Muscle of leg (tissue), 3 donors: ENCODE measurements at regions not wholly inside any gene's neighbourhood (a gene's known extent, or its start where the extent isn't known, plus 50 kb on each side); places are given as distances from the start of the nearest gene placed in this dataset.

Experiments
- DNase-seq: peaks from one replicate; pipeline ENCODE4 v3.0.0; 2013
- H3K27ac ChIP-seq: one replicate; pipeline ENCODE4 v1.5.1; 2013; ENCODE audit warnings: mild to moderate bottlenecking, low read length, control low read depth
- H3K27me3 ChIP-seq: one replicate; pipeline ENCODE4 v1.6.1; 2013; ENCODE audit warnings: low read length; ENCODE audit not compliant: control insufficient read depth, insufficient read depth
- H3K36me3 ChIP-seq: one replicate; pipeline ENCODE4 v1.6.1; 2013; ENCODE audit warnings: low read length; ENCODE audit not compliant: control insufficient read depth, insufficient read depth
- H3K4me1 ChIP-seq: one replicate; pipeline ENCODE4 v1.6.1; 2013; ENCODE audit warnings: low read length; ENCODE audit not compliant: control insufficient read depth, insufficient read depth
- H3K4me3 ChIP-seq: one replicate; pipeline ENCODE4 v1.5.1; 2013; ENCODE audit warnings: low read length, control low read depth
- H3K9me3 ChIP-seq: replicated peaks from 2 replicates; pipeline ENCODE4 v1.6.1; 2013; ENCODE audit warnings: low read depth, low read length; ENCODE audit not compliant: control insufficient read depth
- WGBS: methylation state at CpG from one replicate; pipeline ENCODE4 v1.1.5; 2013; ENCODE audit warnings: missing lambda C conversion rate; ENCODE audit not compliant: insufficient coverage; 5-methylcytosine and 5-hydroxymethylcytosine counted together

DNA sequence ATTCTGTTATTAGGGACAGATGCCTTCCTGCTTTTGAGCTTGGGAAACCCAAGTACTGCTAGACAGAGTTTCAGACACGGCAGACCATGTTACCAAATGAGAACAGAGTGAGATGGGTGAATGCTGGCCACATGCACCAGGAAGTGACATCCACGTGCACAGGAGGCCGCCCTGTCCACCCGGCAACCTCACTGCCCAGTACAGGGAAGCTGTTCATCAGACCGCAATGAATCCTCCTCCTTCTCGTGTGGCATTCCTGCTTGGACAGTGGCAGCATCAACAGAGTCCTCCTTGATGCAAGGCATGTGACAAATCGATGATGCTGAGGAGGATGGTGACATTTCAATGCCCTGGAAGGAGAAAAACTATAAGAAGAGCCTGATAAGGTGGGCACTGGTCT lies 191.0 kb upstream of the SOX1 start:
- Histone ChIP-seq H3K4me3 (no peak overlapping the region), H3K27ac (no peak overlapping the region), H3K36me3 (no peaks in the 10 kb centered on the region), H3K9me3 (no peaks in the 10 kb centered on the region), H3K27me3 (peaks cover 20% of the 10 kb centered on the region), H3K4me1 (no peaks in the 10 kb centered on the region)
- no peak for DNase-seq
- 77% methylated on average over 4 of the region's 7 CpGs for WGBS

DNA sequence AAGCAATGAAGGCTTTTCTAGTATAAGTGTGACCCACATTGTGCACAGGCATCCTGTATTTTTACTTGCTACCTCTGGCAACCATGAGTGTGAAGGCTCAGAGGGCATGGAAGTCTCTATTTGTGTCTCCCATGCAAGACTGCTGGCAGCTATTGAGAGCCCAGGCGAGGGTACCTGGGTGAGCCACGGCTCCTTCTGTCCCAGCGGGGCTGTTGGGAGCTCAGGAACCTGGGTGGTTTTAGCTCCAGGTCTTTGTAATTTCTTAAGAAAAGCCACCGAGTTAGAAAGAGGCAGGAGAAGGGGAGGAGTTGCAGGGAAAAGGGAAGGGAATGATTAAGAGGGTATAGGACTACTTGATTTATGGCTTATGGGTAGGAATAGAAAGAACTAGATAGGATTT lies 190.4 kb upstream of the SOX1 start:
- peaks cover 18% of the 10 kb centered on the region for H3K27me3 ChIP-seq
- H3K36me3 ChIP-seq: no peaks in the 10 kb centered on the region
- no peaks in the 10 kb centered on the region for H3K9me3 ChIP-seq
- no peaks in the 10 kb centered on the region for H3K4me1 ChIP-seq
- no peak overlapping the region for H3K27ac ChIP-seq
- WGBS: 68% methylated on average over 3 of the region's 4 CpGs
- no peak overlapping the region for H3K4me3 ChIP-seq
- DNase-seq: no peak

DNA sequence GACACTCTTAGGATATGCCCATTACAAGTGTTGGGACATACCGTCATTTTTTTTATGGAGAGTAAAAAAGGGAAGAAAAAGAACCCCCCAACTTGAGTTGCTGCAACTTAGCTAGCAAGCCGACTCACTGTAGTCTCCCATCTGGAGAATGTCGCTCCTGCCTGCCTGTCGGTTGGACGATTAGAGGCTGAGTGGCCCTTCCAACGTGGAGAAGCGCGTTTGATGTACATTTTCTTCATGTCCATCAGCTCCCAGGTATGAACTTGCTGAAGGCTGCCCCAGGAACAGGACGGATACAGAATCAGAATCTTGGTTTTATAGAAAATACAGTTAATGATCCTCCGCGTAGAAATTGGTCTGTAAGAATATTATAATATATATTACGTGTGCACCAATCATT lies 189.0 kb upstream of the SOX1 start:
- H3K4me1 ChIP-seq: no peaks in the 10 kb centered on the region
- WGBS: 73% methylated on average over 8 of the region's 12 CpGs
- no peaks in the 10 kb centered on the region for H3K9me3 ChIP-seq
- no peak for DNase-seq
- peaks cover 11% of the 10 kb centered on the region for H3K27me3 ChIP-seq
- no peak overlapping the region for H3K4me3 ChIP-seq
- no peak overlapping the region for H3K27ac ChIP-seq
- no peaks in the 10 kb centered on the region for H3K36me3 ChIP-seq

- H3K9me3 ChIP-seq: no peaks in the 10 kb centered on the region
- 72% methylated on average over 5 of the region's 5 CpGs for WGBS
- DNase-seq: no peak
- H3K4me3 ChIP-seq: no peak overlapping the region
- H3K4me1 ChIP-seq: no peaks in the 10 kb centered on the region
- no peak overlapping the region for H3K27ac ChIP-seq
- peaks cover 9% of the 10 kb centered on the region for H3K27me3 ChIP-seq
- no peaks in the 10 kb centered on the region for H3K36me3 ChIP-seq
Observed at GRCh38 chr13:111879719-111880118, 187.2 kb upstream of the SOX1 start.

DNA sequence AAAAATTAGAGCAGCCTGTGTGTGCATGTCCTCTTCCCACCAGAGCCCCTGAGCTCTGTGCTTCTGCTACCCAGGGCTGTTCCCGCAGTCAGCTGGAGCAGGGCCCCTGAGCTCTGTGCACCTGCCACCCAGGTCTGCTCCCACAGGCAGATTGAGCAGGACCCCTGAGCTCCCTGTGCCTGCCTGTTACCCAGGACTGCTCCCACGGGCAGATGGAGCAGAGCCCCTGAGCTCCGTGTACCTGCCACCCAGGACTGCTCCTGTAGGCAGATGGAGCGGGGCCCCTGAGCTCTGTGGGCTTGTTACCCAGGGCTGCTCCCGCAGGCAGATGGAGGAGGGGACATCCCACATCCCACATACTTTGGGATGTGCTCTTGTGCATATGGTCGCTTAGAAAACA lies 186.8 kb upstream of the SOX1 start:
- Histone ChIP-seq H3K27ac (no peak overlapping the region), H3K36me3 (no peaks in the 10 kb centered on the region), H3K9me3 (no peaks in the 10 kb centered on the region), H3K4me3 (no peak overlapping the region), H3K27me3 (peaks cover 9% of the 10 kb centered on the region), H3K4me1 (no peaks in the 10 kb centered on the region)
- DNase-seq: no peak
- 58% methylated on average over 3 of the region's 6 CpGs for WGBS

DNA sequence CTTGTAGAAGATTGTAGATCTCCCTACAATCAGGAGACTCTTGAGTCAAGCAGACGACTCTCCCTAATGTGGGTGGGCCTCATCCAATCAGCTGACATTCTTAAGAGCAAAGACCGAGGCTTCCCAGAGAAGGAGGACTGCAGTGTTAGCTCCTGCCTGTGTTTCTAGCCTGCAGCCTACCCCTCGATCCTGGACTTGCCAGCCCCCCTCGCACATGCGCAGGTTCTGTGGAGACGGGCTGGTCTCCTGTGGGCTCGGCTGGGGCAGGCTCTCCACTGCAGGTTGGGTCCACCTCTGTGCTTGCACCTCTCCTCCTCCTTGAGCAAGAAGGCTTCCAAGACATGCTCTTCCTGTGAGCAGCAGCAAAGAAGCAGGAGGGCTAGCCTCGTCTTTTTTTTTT lies 185.2 kb upstream of the SOX1 start:
- DNase-seq: no peak
- no peak overlapping the region for H3K4me3 ChIP-seq
- H3K4me1 ChIP-seq: no peaks in the 10 kb centered on the region
- no peaks in the 10 kb centered on the region for H3K36me3 ChIP-seq
- H3K27ac ChIP-seq: no peak overlapping the region
- peaks cover 10% of the 10 kb centered on the region for H3K27me3 ChIP-seq
- H3K9me3 ChIP-seq: no peaks in the 10 kb centered on the region
- 79% methylated on average over 7 of the region's 8 CpGs for WGBS

DNA sequence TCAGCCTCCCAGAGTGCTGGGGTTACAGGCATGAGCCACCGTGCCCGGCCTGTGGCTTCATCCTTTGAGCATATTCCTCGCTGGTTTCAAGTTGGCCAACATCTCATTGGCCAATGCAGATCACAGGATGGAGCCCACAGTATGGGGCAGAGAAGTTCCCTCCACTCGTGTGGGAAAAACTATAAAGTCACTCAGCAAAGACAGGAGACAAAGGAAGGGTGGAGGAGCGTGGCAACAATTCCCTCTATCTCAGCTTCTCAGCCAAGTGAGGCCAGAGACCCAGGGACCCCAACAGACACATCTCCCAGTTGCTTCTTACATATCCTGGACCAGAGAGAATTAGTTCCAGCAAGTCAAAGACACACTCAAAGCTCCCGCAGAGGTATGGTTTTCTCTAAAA lies 184.6 kb upstream of the SOX1 start:
- Histone ChIP-seq H3K4me1 (no peaks in the 10 kb centered on the region), H3K36me3 (no peaks in the 10 kb centered on the region), H3K9me3 (no peaks in the 10 kb centered on the region), H3K27ac (no peak overlapping the region), H3K4me3 (no peak overlapping the region), H3K27me3 (peaks cover 10% of the 10 kb centered on the region)
- WGBS: 63% methylated on average over 3 of the region's 6 CpGs
- no peak for DNase-seq

DNA sequence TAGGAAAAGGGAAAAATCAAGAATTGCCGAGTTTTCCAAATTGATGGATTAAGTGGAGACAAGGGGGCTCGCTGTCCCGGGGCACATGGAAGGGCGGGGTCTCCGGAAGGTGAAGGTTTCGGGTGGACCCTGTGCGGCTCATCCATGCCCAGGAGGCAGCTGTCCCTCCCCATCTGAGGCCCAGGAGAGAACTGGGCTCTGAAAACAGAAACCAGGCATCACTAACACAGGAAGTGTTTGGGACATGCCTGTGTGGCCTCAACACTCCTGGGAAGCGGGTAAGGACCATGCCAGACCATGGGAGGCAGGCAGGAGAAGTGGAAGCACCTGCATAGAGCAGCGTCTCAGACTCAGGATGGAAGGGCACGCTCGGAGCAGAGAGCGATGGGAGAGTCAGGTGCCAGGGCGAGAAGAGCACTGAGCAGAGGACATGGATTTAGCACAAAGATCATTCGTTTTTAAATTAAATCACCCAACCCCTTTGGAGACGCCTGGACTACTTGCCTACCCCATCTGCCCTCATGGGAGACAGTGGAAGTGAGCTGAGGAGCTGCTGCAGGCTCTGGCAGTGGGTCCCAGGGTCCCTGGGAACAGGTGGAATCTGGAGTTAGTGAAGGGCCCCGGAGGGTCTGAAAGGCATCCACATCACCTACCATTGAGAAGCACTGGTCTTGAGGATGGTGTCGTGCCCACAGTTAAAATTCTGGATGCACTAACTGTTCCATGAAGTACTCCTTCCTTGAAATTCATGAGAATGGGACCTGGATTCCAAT lies 183.2 kb upstream of the SOX1 start:
- no peaks in the 10 kb centered on the region for H3K4me1 ChIP-seq
- H3K4me3 ChIP-seq: no peak overlapping the region
- H3K27me3 ChIP-seq: peaks cover 10% of the 10 kb centered on the region
- no peaks in the 10 kb centered on the region for H3K9me3 ChIP-seq
- H3K27ac ChIP-seq: no peak overlapping the region
- H3K36me3 ChIP-seq: no peaks in the 10 kb centered on the region
- no peak for DNase-seq
- 74% methylated on average over 13 of the region's 17 CpGs for WGBS

GRCh38 chr13:111886217-111886945 lies 180.6 kb upstream of the SOX1 start:
- Histone ChIP-seq H3K4me3 (no peak overlapping the region), H3K27me3 (peaks cover 6% of the 10 kb centered on the region), H3K9me3 (no peaks in the 10 kb centered on the region), H3K4me1 (no peaks in the 10 kb centered on the region), H3K36me3 (no peaks in the 10 kb centered on the region), H3K27ac (no peak overlapping the region)
- no peak for DNase-seq
- 0% methylated on average over 1 of the region's 7 CpGs for WGBS

DNA sequence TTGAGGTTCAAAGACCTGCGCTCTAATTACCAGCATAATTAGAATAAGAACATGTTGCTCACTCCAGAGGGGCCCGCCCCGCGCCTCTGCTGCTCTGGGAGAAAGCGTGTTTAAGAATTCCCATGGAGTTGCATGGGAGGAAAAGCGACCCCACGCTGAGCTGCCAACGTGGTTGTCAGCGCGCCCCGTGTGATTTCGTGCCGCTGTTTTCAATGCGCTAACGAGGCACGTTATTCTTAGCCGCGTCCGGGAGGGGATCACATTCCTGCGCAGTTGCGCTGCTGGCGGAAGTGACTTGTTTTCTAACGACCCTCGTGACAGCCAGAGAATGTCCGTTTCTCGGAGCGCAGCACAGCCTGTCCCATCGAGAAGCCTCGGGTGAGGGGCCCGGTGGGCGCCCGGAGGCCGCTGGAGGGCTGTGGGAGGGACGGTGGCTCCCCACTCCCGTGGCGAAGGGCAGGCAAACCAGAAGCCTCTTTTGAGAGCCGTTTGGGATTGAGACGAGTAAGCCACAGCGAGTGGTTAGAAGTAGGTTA lies 173.8 kb upstream of the SOX1 start:
- Histone ChIP-seq H3K27me3 (peaks cover 32% of the 10 kb centered on the region), H3K36me3 (no peaks in the 10 kb centered on the region), H3K27ac (peak overlapping the region; percentile 13), H3K9me3 (no peaks in the 10 kb centered on the region), H3K4me3 (peak overlapping the region; percentile 41), H3K4me1 (peaks cover 17% of the 10 kb centered on the region)
- peak; percentile 84 for DNase-seq
- WGBS: 2% methylated on average over 38 of the region's 39 CpGs
